Panc1 (cell line): ENCODE measurements at regions not wholly inside any gene's neighbourhood (a gene's known extent, or its start where the extent isn't known, plus 50 kb on each side); places are given as distances from the start of the nearest gene placed in this dataset.

Experiments
- ATAC-seq: fragments of 200-7000 bp; cut with Tn5 transposase; 2 replicates; pipeline ENCODE4 v1.9.1; 2020; ENCODE audit warnings: mild to moderate bottlenecking, moderate library complexity
- BruUV-seq: library from RNA; stranded (reverse); fragments of 400-500 nt; replicated peaks from 2 replicates; lab custom pipeline; 2021; lab: Mats Ljungman, UMichigan
- CTCF ChIA-PET: fragments of 300-600 bp; sonication (Branson Sonifier 250); formaldehyde crosslinking; loops from one replicate; lab custom pipeline; 2022; ENCODE audit warnings: antibody characterized with exemption; lab: Charles Lee
- POLR2A ChIA-PET: fragments of 300-600 bp; sonication (Branson Sonifier 250); formaldehyde crosslinking; loops from one replicate; lab custom pipeline; 2022; ENCODE audit warnings: antibody characterized with exemption; lab: Charles Lee
- DNase-seq: peaks from one replicate; pipeline ENCODE4 v3.0.0-alpha.2; 2010; ENCODE audit warnings: low read depth, low spot score
- H3K27ac ChIP-seq: 2 replicates; pipeline ENCODE4 v1.5.1; 2011; ENCODE audit warnings: mild to moderate bottlenecking, low read length, inconsistent platforms
- H3K27me3 ChIP-seq: fragments of 200-500 bp; sonication (Bioruptor generic); 2 replicates; pipeline ENCODE4 v1.6.0; 2014; ENCODE audit warnings: low read length, inconsistent platforms; ENCODE audit not compliant: control insufficient read depth, insufficient read depth
- H3K36me3 ChIP-seq: fragments of 200-500 bp; sonication (Bioruptor generic); 2 replicates; pipeline ENCODE4 v1.5.1; 2014; ENCODE audit warnings: inconsistent platforms, mild to moderate bottlenecking, low read length, moderate library complexity; ENCODE audit not compliant: control insufficient read depth, insufficient read depth
- H3K4me1 ChIP-seq: 2 replicates; pipeline ENCODE4 v1.5.1; 2011; ENCODE audit warnings: inconsistent platforms, mild to moderate bottlenecking, low read length, moderate library complexity; ENCODE audit not compliant: control insufficient read depth, insufficient read depth
- H3K4me3 ChIP-seq, 2 experiments: 2 replicates each; pipeline ENCODE4 v1.5.1; 2011 to 2012; ENCODE audit warnings: low read depth in 2 of 2, low read length in 2 of 2, mild to moderate bottlenecking in 2 of 2, inconsistent platforms in 1 of 2, moderate library complexity in 1 of 2
- H3K9me3 ChIP-seq: fragments of 200-500 bp; sonication (Bioruptor generic); 2 replicates; pipeline ENCODE4 v1.5.1; 2014; ENCODE audit warnings: low read depth, mild to moderate bottlenecking, inconsistent platforms, low read length, moderate library complexity; ENCODE audit not compliant: control insufficient read depth, insufficient read depth
- CTCF ChIP-seq: fragments of 450-650 bp; IDR thresholded peaks from 2 replicates; pipeline ENCODE4 v1.5.1; 2017; ENCODE audit warnings: mild to moderate bottlenecking
- POLR2AphosphoS5 ChIP-seq: IDR thresholded peaks from 2 replicates; pipeline ENCODE4 v1.6.1; 2012; ENCODE audit warnings: mild to moderate bottlenecking, low read depth, low read length, moderate library complexity
- SIN3A ChIP-seq: IDR thresholded peaks from 2 replicates; pipeline ENCODE4 v1.6.1; 2012; ENCODE audit warnings: low read depth, mild to moderate bottlenecking, low read length, moderate library complexity, borderline replicate concordance; ENCODE audit not compliant: insufficient read depth
- TCF7L2 ChIP-seq: IDR thresholded peaks from 2 replicates; pipeline ENCODE4 v1.6.1; 2011; ENCODE audit warnings: mild to moderate bottlenecking, low read depth, low read length, inconsistent platforms
- in situ Hi-C: cut with HindIII; loops from 2 replicates; pipeline ENCODE4 v1.10.0; 2016; ENCODE audit warnings: low sequenced_read_pairs, low pct_unique_long_range_greater_than_20kb
- intact Hi-C: fragments of 100-400 bp; cut with micrococcal nuclease; formaldehyde crosslinking; loops from one replicate; pipeline ENCODE4 v1.10.0; 2022; ENCODE audit not compliant: unreplicated experiment
- TF ChIP-seq, protein P1 (sequence below), 2 experiments: IDR thresholded peaks; 2 replicates each; pipeline ENCODE4 v1.6.1; 2011 to 2012; ENCODE audit warnings: low read depth in 2 of 2, control low read depth in 1 of 2, low read length in 1 of 2, mild to moderate bottlenecking in 1 of 2, moderate library complexity in 1 of 2; ENCODE audit not compliant: insufficient read depth in 1 of 2

DNA sequence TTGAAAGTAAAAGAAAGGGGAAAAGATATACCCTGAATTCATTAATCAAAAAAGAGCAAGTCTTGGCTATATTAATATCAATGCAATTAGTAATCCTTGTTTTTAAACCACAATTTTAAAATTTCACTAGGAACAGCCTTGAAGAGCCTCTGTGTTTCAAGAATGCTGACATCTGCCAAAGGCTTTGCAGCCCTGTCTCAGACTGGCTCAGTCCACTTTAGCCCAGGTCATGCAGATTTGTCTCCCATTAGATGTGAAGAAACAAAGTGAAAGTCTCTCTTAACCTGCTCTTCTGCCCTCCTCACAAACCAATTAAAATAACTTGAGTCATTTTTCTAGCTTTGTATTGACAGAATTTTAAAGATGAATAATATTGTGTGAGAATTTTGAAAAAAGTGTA, 102.7 kb upstream of the CARMIL1 start:
- no peak for ATAC-seq
- no TSS peak for BruUV-seq
- in situ Hi-C loops (no loop called here), intact Hi-C loops (no loop called here)
- Histone ChIP-seq H3K4me1 (no peaks in the 10 kb centered on the region), H3K27me3 (0 out of 2 replicates have a peak, but pooled peaks cover 2% of the 10 kb centered on the region), H3K27ac (no peak overlapping the region), H3K4me3 (no peak overlapping the region), H3K9me3 (no peaks in the 10 kb centered on the region), H3K36me3 (no peaks in the 10 kb centered on the region)
- ChIA-PET POLR2A (interaction anchor here (0.6 kb wide), 1 partner anchor 23 kb away, joined by 3 read pairs; no protein-coding TSS in a partner anchor), CTCF (no interaction called here)
- TF ChIP-seq CTCF (no peak), POLR2AphosphoS5 (no peak), SIN3A (no peak), TCF7L2 (no peak)
- TF ChIP-seq, protein P1, sequence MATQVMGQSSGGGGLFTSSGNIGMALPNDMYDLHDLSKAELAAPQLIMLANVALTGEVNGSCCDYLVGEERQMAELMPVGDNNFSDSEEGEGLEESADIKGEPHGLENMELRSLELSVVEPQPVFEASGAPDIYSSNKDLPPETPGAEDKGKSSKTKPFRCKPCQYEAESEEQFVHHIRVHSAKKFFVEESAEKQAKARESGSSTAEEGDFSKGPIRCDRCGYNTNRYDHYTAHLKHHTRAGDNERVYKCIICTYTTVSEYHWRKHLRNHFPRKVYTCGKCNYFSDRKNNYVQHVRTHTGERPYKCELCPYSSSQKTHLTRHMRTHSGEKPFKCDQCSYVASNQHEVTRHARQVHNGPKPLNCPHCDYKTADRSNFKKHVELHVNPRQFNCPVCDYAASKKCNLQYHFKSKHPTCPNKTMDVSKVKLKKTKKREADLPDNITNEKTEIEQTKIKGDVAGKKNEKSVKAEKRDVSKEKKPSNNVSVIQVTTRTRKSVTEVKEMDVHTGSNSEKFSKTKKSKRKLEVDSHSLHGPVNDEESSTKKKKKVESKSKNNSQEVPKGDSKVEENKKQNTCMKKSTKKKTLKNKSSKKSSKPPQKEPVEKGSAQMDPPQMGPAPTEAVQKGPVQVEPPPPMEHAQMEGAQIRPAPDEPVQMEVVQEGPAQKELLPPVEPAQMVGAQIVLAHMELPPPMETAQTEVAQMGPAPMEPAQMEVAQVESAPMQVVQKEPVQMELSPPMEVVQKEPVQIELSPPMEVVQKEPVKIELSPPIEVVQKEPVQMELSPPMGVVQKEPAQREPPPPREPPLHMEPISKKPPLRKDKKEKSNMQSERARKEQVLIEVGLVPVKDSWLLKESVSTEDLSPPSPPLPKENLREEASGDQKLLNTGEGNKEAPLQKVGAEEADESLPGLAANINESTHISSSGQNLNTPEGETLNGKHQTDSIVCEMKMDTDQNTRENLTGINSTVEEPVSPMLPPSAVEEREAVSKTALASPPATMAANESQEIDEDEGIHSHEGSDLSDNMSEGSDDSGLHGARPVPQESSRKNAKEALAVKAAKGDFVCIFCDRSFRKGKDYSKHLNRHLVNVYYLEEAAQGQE (IDR thresholded peaks at IDR 0.05; ENCODE audit: insufficient read depth in 1 of 2, low read depth in 2 of 2, low read length in 1 of 2), result no peak
- no peak for DNase-seq

GRCh38 chr6:25177500-25178028, 101.6 kb upstream of the CARMIL1 start:
- intact Hi-C loops (no loop called here), in situ Hi-C loops (no loop called here)
- H3K36me3 ChIP-seq, result no peaks in the 10 kb centered on the region
- ATAC-seq, result no peak
- H3K4me1 ChIP-seq, result no peaks in the 10 kb centered on the region
- H3K4me3 ChIP-seq, result no peak overlapping the region
- H3K27me3 ChIP-seq, result 0 out of 2 replicates have a peak, but pooled peaks cover 2% of the 10 kb centered on the region
- TF ChIP-seq, protein P1 (IDR thresholded peaks at IDR 0.05; ENCODE audit: insufficient read depth in 1 of 2, low read depth in 2 of 2, low read length in 1 of 2), result no peak
- TF ChIP-seq SIN3A, result no peak
- TF ChIP-seq POLR2AphosphoS5, result no peak
- no peak for TF ChIP-seq CTCF
- no peak for TF ChIP-seq TCF7L2
- H3K27ac ChIP-seq, result no peak overlapping the region
- DNase-seq, result no peak
- no TSS peak for BruUV-seq
- no peaks in the 10 kb centered on the region for H3K9me3 ChIP-seq
- ChIA-PET CTCF (interaction anchor here (0.6 kb wide), 1 partner anchor 610 kb away, joined by 3 read pairs; no protein-coding TSS in a partner anchor), POLR2A (no interaction called here)
